ENCODE measurements at regions not wholly inside any gene's neighbourhood (a gene's known extent, or its start where the extent isn't known, plus 50 kb on each side); places are given as distances from the start of the nearest gene placed in this dataset.

GRCh38 chr6:163841326-163841725 is 426.8 kb downstream of the QKI start:
- no peak overlapping the region for H3K4me3 Mint-ChIP-seq
- ChIA-PET CTCF (no interaction called here), POLR2A (no interaction called here)
- H3K9me3 Mint-ChIP-seq: peaks cover 10% of the 10 kb centered on the region
- DNase-seq: no peak
- H3K36me3 Mint-ChIP-seq (ENCODE audit: low read depth): no peaks in the 10 kb centered on the region
- H3K4me1 Mint-ChIP-seq: no peaks in the 10 kb centered on the region
- no peak overlapping the region for H3K27ac Mint-ChIP-seq
- H3K27me3 Mint-ChIP-seq: peaks cover 2% of the 10 kb centered on the region

- no peak for DNase-seq
- CTCF ChIA-PET: no interaction called here
- H3K9me3 Mint-ChIP-seq: peaks cover 10% of the 10 kb centered on the region
- POLR2A ChIA-PET: no interaction called here
- H3K27me3 Mint-ChIP-seq: peaks cover 2% of the 10 kb centered on the region
- no peak overlapping the region for H3K4me3 Mint-ChIP-seq
- H3K36me3 Mint-ChIP-seq (ENCODE audit: low read depth): no peaks in the 10 kb centered on the region
- no peaks in the 10 kb centered on the region for H3K4me1 Mint-ChIP-seq
- H3K27ac Mint-ChIP-seq: no peak overlapping the region
Measured at GRCh38 chr6:163840880-163841279, 426.4 kb downstream of the QKI start.

- Mint-ChIP-seq H3K27ac (no peak overlapping the region), H3K27me3 (peaks cover 2% of the 10 kb centered on the region), H3K9me3 (peaks cover 10% of the 10 kb centered on the region), H3K4me3 (no peak overlapping the region), H3K4me1 (no peaks in the 10 kb centered on the region), H3K36me3 (ENCODE audit: low read depth) (no peaks in the 10 kb centered on the region)
- no peak for DNase-seq
- POLR2A ChIA-PET: no interaction called here
- CTCF ChIA-PET: no interaction called here
Measured at GRCh38 chr6:163839296-163839695, 424.8 kb downstream of the QKI start.

- no peak overlapping the region for H3K4me3 Mint-ChIP-seq
Measured at GRCh38 chr6:163837691-163838431, 423.3 kb downstream of the QKI start.

GRCh38 chr6:163836876-163837690 is 422.6 kb downstream of the QKI start:
- ChIA-PET CTCF (no interaction called here), POLR2A (no interaction called here)
- H3K4me3 Mint-ChIP-seq: no peak overlapping the region
- peaks cover 2% of the 10 kb centered on the region for H3K27me3 Mint-ChIP-seq
- no peak overlapping the region for H3K27ac Mint-ChIP-seq
- H3K36me3 Mint-ChIP-seq (ENCODE audit: low read depth): no peaks in the 10 kb centered on the region
- DNase-seq: no peak
- no peaks in the 10 kb centered on the region for H3K4me1 Mint-ChIP-seq
- H3K9me3 Mint-ChIP-seq: peaks cover 7% of the 10 kb centered on the region

More at GRCh38 chr6:163837691-163838431, 423.3 kb downstream of the QKI start:
- ChIA-PET CTCF (no interaction called here), POLR2A (no interaction called here)
- H3K4me1 Mint-ChIP-seq: no peaks in the 10 kb centered on the region
- H3K27me3 Mint-ChIP-seq: peaks cover 2% of the 10 kb centered on the region
- no peak for DNase-seq
- peaks cover 7% of the 10 kb centered on the region for H3K9me3 Mint-ChIP-seq
- H3K27ac Mint-ChIP-seq: no peak overlapping the region
- no peaks in the 10 kb centered on the region for H3K36me3 Mint-ChIP-seq (ENCODE audit: low read depth)

GRCh38 chr6:163835439-163836171 is 421.1 kb downstream of the QKI start:
- no peaks in the 10 kb centered on the region for H3K4me1 Mint-ChIP-seq
- H3K27ac Mint-ChIP-seq: no peak overlapping the region
- CTCF ChIA-PET: no interaction called here
- POLR2A ChIA-PET: no interaction called here
- peaks cover 2% of the 10 kb centered on the region for H3K27me3 Mint-ChIP-seq
- no peak overlapping the region for H3K4me3 Mint-ChIP-seq
- no peaks in the 10 kb centered on the region for H3K9me3 Mint-ChIP-seq
- H3K36me3 Mint-ChIP-seq (ENCODE audit: low read depth): no peaks in the 10 kb centered on the region
- DNase-seq: no peak

- Mint-ChIP-seq H3K4me3 (no peak overlapping the region), H3K36me3 (ENCODE audit: low read depth) (no peaks in the 10 kb centered on the region), H3K27ac (no peak overlapping the region), H3K9me3 (no peaks in the 10 kb centered on the region), H3K4me1 (no peaks in the 10 kb centered on the region), H3K27me3 (peaks cover 2% of the 10 kb centered on the region)
- ChIA-PET CTCF (no interaction called here), POLR2A (no interaction called here)
- DNase-seq: no peak
Measured at GRCh38 chr6:163834226-163834970, 419.9 kb downstream of the QKI start.

GRCh38 chr6:163831736-163832135 is 417.2 kb downstream of the QKI start:
- H3K4me1 Mint-ChIP-seq: no peaks in the 10 kb centered on the region
- H3K27ac Mint-ChIP-seq: no peak overlapping the region
- DNase-seq: no peak
- no peaks in the 10 kb centered on the region for H3K36me3 Mint-ChIP-seq (ENCODE audit: low read depth)
- POLR2A ChIA-PET: no interaction called here
- CTCF ChIA-PET: no interaction called here
- peaks cover under 1% of the 10 kb centered on the region for H3K27me3 Mint-ChIP-seq
- no peaks in the 10 kb centered on the region for H3K9me3 Mint-ChIP-seq
- H3K4me3 Mint-ChIP-seq: no peak overlapping the region

- no peak overlapping the region for H3K27ac Mint-ChIP-seq
- H3K4me3 Mint-ChIP-seq: no peak overlapping the region
- ChIA-PET CTCF (no interaction called here), POLR2A (no interaction called here)
- no peaks in the 10 kb centered on the region for H3K4me1 Mint-ChIP-seq
- H3K9me3 Mint-ChIP-seq: no peaks in the 10 kb centered on the region
- no peak for DNase-seq
- no peaks in the 10 kb centered on the region for H3K36me3 Mint-ChIP-seq (ENCODE audit: low read depth)
- no peaks in the 10 kb centered on the region for H3K27me3 Mint-ChIP-seq
Measured at GRCh38 chr6:163830641-163831040, 416.1 kb downstream of the QKI start.

GRCh38 chr6:163828038-163828795 is 413.7 kb downstream of the QKI start:
- Mint-ChIP-seq H3K27ac (no peak overlapping the region), H3K36me3 (ENCODE audit: low read depth) (no peaks in the 10 kb centered on the region), H3K4me1 (no peaks in the 10 kb centered on the region), H3K9me3 (no peaks in the 10 kb centered on the region), H3K27me3 (no peaks in the 10 kb centered on the region), H3K4me3 (no peak overlapping the region)
- POLR2A ChIA-PET: no interaction called here
- no peak for DNase-seq
- CTCF ChIA-PET: no interaction called here

GRCh38 chr6:163827143-163827542 is 412.6 kb downstream of the QKI start:
- ChIA-PET POLR2A (no interaction called here), CTCF (interaction anchor here (0.6 to 1.0 kb wide), 2 partner anchors 552 to 986 kb away, joined by 3 read pairs; no protein-coding TSS in a partner anchor)
- H3K4me1 Mint-ChIP-seq: no peaks in the 10 kb centered on the region
- H3K27ac Mint-ChIP-seq: no peak overlapping the region
- no peak for DNase-seq
- no peaks in the 10 kb centered on the region for H3K27me3 Mint-ChIP-seq
- H3K36me3 Mint-ChIP-seq (ENCODE audit: low read depth): no peaks in the 10 kb centered on the region
- H3K4me3 Mint-ChIP-seq: no peak overlapping the region
- H3K9me3 Mint-ChIP-seq: no peaks in the 10 kb centered on the region

GRCh38 chr6:163826629-163827028 is 412.1 kb downstream of the QKI start:
- no peak overlapping the region for H3K4me3 Mint-ChIP-seq
- no peak overlapping the region for H3K27ac Mint-ChIP-seq
- no peaks in the 10 kb centered on the region for H3K9me3 Mint-ChIP-seq
- no peak for DNase-seq
- H3K36me3 Mint-ChIP-seq (ENCODE audit: low read depth): no peaks in the 10 kb centered on the region
- ChIA-PET CTCF (interaction anchor here (0.6 to 1.0 kb wide), 2 partner anchors 551 to 986 kb away, joined by 3 read pairs; no protein-coding TSS in a partner anchor), POLR2A (no interaction called here)
- H3K4me1 Mint-ChIP-seq: no peaks in the 10 kb centered on the region
- H3K27me3 Mint-ChIP-seq: no peaks in the 10 kb centered on the region
